ENCODE measurements at regions not wholly inside any gene's neighbourhood (a gene's known extent, or its start where the extent isn't known, plus 50 kb on each side); places are given as distances from the start of the nearest gene placed in this dataset.
"Not testable (repeated sequence)": the region's sequence is repeated elsewhere in the genome, so short reads cannot be mapped to it uniquely, and the experiment has no call there.

DNA sequence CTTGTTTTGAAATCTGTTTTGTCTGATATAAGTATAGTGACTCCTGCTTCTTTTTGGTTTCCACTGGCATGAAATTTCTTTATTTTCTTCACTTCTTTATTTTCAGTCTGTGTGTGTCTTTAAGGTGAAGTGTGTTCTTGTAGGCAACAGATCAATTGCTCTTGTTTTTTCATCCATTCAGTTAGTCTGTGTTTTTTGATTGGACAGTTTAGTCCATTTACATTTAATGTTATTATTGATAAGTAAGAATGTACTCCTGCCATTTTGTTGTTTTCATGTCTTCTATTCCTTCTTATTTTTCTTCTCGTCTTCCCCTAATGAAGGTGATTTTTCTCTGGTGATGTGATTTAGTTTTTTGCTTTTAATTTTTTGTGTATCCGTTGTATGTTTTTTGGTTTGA is 487.7 kb upstream of the PBX1 start:
- H3K4me3 ChIP-seq (ENCODE audit: low read depth, low read length), result no peak overlapping the region
- no peak overlapping the region for H3K27ac ChIP-seq (ENCODE audit: low read depth)
- no peaks in the 10 kb centered on the region for H3K4me1 ChIP-seq (ENCODE audit: insufficient read depth)
- no peaks in the 10 kb centered on the region for H3K36me3 ChIP-seq (ENCODE audit: insufficient read depth)
- DNase-seq (ENCODE audit: extremely low spot score), result no peak
- WGBS, result 96% methylated on average over 2 of the region's 2 CpGs

DNA sequence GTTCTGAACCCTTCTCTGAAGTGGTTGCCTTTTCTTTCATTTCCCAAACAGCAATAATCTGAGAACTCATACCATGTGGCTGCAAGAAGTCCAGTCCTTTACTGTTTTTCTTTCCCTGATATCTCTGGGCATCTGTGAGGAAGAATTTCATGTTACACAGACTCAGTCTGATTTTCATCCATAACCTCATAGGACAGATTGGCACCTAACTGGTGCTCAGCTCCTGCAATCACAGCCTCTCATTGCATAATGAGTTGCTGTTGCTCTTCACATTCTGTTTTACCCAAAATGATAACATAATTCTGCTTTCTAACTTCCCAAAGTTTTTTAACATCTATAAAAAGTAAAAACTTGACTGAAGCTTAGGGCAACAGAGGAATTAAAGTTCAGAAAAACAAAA is 472.2 kb upstream of the PBX1 start:
- DNase-seq (ENCODE audit: extremely low spot score), result no peak
- no peaks in the 10 kb centered on the region for H3K36me3 ChIP-seq (ENCODE audit: insufficient read depth)
- no peaks in the 10 kb centered on the region for H3K4me1 ChIP-seq (ENCODE audit: insufficient read depth)

DNA sequence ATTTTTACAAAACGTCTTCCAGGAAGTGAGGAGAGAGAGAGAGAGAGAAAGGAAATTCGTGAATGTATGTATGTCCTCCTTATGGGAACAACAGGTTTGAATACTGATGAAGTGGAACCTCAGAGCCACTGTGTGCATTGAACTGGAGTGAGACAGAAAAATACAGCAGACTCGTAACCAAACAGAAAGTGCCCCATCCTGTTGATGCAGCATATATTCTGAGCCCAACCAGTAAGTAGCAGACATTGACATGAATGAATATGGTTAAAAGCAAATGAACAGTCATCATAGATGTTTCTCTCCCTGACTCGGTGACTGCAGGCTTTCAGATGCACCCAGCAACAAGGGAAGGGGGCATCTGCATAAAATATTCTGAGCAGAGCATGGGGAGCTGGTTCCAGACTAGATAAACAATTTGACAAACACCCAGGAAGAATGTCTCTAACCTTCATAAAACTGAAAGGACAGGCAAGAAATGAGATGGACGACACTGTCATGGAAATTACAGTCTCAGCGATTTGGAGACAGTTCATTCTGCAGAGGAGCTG is 471.0 kb upstream of the PBX1 start:
- 54% methylated on average over 6 of the region's 6 CpGs for WGBS

More for the DNA sequence above, 472.2 kb upstream of the PBX1 start:
- Histone ChIP-seq H3K4me3 (ENCODE audit: low read depth, low read length) (no peak overlapping the region), H3K27ac (ENCODE audit: low read depth) (no peak overlapping the region)

DNA sequence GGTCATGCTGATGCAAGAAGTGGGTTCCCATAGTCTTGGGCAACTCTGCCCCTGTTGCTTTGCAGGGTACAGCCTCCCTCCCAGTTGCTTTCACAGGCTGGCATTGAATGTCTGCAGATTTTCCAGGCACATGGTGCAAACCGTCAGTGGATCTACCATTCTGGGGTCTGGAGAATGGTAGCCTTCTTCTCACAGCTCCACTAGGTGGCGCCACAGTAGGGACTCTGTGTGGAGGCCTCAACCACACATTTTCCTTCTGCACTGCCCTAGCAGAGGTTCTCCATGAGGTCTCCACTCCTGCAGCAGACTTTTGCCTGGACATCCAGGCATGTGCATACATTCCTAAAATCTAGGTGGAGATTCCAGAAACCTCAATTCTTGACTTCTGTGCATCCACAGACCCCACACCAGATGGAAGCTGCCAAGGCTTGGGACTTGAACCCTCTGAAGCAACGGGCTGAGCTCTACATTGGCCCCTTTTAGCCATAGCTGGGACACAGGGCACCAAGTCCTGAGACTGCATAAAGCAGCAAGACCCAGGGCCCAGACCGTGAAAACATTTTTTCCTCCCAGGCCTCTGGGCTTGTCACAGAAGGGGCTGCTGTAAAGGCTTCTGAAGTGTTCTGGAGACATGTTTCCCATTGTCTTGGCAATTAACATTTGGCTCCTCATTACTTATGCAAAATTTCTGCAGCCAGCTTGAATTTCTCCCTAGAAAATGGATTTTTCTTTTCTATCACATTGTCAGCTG is 466.2 kb upstream of the PBX1 start:
- 87% methylated on average over 4 of the region's 4 CpGs for WGBS
- Histone ChIP-seq H3K4me1 (ENCODE audit: insufficient read depth) (no peaks in the 10 kb centered on the region), H3K4me3 (ENCODE audit: low read depth, low read length) (no peak overlapping the region), H3K27ac (ENCODE audit: low read depth) (no peak overlapping the region), H3K36me3 (ENCODE audit: insufficient read depth) (no peaks in the 10 kb centered on the region)
- DNase-seq (ENCODE audit: extremely low spot score), result no peak

More for the DNA sequence above, 471.0 kb upstream of the PBX1 start:
- Histone ChIP-seq H3K36me3 (ENCODE audit: insufficient read depth) (no peaks in the 10 kb centered on the region), H3K4me1 (ENCODE audit: insufficient read depth) (no peaks in the 10 kb centered on the region), H3K4me3 (ENCODE audit: low read depth, low read length) (no peak overlapping the region), H3K27ac (ENCODE audit: low read depth) (no peak overlapping the region)
- no peak for DNase-seq (ENCODE audit: extremely low spot score)

DNA sequence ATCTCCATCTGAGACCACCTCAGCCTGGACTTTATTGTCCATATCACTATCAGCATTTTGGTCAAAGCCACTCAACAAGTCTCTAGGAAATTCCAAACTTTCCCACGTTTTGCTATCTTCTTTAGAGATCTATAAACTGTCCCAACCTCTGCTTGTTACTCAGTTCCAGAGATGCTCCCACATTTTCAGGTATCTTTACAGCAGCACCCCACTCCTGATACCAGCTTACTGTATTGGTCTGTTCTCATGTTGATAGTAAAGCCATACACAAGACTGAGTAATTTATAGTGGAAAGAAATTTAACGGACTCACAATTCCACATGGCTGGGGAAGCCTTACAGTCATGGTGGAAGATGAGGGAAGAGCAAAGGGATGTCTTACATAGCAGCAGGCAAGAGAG is 465.4 kb upstream of the PBX1 start:
- no peak overlapping the region for H3K4me3 ChIP-seq (ENCODE audit: low read depth, low read length)
- H3K36me3 ChIP-seq (ENCODE audit: insufficient read depth), result no peaks in the 10 kb centered on the region
- no peak overlapping the region for H3K27ac ChIP-seq (ENCODE audit: low read depth)
- 85% methylated on average over 2 of the region's 2 CpGs for WGBS
- no peaks in the 10 kb centered on the region for H3K4me1 ChIP-seq (ENCODE audit: insufficient read depth)
- DNase-seq (ENCODE audit: extremely low spot score), result no peak

DNA sequence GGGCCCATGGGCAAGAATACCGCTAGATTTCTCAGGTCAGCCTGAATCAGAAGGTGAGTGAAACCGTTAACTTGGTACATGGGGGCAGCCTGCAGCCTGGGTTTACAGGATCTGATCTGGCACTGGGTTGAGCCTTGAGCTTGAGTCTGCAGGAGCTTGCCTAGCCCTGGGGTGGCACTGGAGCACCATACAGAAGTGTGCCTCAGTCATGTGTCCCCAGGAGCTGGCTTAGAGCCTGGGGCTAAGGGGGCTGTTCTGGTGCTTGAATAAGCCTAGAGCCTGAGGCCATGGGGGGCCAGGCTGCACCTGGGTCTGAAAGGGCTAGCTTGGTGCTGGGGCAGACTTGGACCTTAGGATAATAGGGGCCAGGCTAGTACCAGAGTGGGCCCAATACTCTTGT is 457.2 kb upstream of the PBX1 start:
- Histone ChIP-seq H3K27ac (ENCODE audit: low read depth) (no peak overlapping the region), H3K4me1 (ENCODE audit: insufficient read depth) (no peaks in the 10 kb centered on the region), H3K4me3 (ENCODE audit: low read depth, low read length) (no peak overlapping the region), H3K36me3 (ENCODE audit: insufficient read depth) (no peaks in the 10 kb centered on the region)
- WGBS, result 93% methylated on average over 2 of the region's 2 CpGs
- DNase-seq (ENCODE audit: extremely low spot score), result no peak

DNA sequence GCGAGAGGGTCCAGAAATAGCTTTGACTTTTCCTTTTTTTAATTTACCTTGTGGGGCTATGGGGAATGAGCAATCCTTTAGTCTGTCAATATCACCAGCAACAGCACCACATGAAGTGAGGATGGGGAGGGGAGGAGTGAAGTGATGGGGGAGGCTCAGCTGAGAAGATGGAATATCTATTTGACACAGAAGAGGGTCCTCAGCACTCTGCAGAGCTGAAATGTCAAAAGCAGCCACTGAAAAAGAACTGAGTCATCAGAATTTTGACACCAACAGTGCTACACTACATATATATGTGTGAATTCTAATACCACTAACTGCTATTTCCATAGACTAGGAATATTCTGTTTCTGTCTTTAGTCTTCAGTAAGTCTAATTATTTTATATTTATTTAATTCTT is 427.0 kb upstream of the PBX1 start:
- 94% methylated on average over 1 of the region's 1 CpG for WGBS
- H3K36me3 ChIP-seq (ENCODE audit: insufficient read depth), result no peaks in the 10 kb centered on the region
- no peak overlapping the region for H3K4me3 ChIP-seq (ENCODE audit: low read depth, low read length)
- H3K27ac ChIP-seq (ENCODE audit: low read depth), result no peak overlapping the region
- no peak for DNase-seq (ENCODE audit: extremely low spot score)
- no peaks in the 10 kb centered on the region for H3K4me1 ChIP-seq (ENCODE audit: insufficient read depth)

DNA sequence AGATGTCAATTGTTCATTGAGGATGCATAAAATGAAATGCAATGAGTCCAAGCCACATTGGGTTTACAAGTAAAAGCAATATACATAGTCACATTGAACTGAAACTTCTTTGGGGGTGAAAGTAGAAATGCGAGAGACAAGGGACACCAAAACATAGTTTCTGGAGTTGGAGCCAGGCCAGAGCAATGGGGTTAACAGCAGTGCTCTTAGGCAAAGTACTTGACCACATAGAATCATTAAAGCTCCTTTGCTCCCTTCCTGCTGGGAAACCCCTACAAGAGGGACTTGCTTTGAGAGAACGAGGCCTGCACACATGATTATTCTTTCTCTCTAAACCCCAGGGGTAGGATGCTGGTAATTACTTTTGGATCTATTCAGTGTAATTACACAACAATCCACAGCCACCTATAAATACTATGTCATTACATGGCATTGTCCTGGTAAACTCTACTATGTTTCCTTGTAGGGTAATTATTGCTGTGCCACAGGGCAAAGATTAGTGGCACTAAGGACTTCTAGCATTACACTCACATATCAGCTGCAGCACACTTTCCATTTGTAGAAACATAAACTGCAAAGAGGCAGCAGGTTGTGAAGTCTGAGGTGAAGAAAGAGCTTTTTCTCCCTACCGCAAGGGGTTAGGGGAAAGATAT is 421.6 kb upstream of the PBX1 start:
- H3K4me1 ChIP-seq (ENCODE audit: insufficient read depth), result no peaks in the 10 kb centered on the region
- WGBS, result 87% methylated on average over 3 of the region's 3 CpGs
- H3K36me3 ChIP-seq (ENCODE audit: insufficient read depth), result no peaks in the 10 kb centered on the region
- no peak for DNase-seq (ENCODE audit: extremely low spot score)
- no peak overlapping the region for H3K27ac ChIP-seq (ENCODE audit: low read depth)
- no peak overlapping the region for H3K4me3 ChIP-seq (ENCODE audit: low read depth, low read length)

DNA sequence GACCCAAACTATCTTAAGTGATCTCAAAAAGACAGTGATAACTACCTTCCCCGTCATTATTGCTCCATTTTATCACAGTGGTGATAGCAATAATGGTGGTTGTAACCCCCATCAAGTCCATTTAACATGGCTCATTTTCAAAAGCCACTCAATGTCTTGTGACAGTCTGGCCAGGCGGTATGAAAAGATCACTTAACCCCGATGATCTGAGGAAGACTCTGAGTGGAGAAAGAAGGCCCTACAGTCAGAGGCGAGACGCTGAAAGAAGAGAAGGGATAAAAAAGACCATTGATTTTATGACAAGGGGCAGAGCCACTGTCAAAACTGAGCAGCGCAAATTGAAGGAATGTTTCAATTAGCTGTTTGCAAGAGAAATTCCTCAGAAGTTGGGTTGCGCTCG is 417.2 kb upstream of the PBX1 start:
- DNase-seq (ENCODE audit: extremely low spot score), result no peak
- Histone ChIP-seq H3K4me3 (ENCODE audit: low read depth, low read length) (no peak overlapping the region), H3K27ac (ENCODE audit: low read depth) (no peak overlapping the region), H3K36me3 (ENCODE audit: insufficient read depth) (no peaks in the 10 kb centered on the region), H3K4me1 (ENCODE audit: insufficient read depth) (no peaks in the 10 kb centered on the region)
- WGBS, result 68% methylated on average over 8 of the region's 8 CpGs

DNA sequence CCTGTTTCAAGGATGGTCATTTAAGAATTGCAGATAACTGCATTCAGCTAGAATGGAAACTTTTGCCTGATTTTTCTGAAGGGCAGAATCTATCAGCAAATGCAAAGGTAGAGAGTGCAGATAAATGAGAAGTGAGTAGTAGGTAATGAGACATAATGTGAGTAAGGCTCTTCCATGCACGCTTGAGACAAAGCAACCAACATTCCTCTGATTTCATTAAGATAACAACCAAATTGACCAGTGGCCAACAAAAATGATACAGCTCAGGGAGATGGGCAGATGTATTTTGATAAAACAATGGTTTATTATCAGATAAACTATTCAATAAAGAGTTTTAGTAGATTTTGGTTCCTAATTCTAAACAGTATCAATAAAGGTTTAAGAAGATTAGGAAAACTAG is 404.4 kb upstream of the PBX1 start:
- DNase-seq (ENCODE audit: extremely low spot score), result no peak
- H3K27ac ChIP-seq (ENCODE audit: low read depth), result no peak overlapping the region
- H3K36me3 ChIP-seq (ENCODE audit: insufficient read depth), result no peaks in the 10 kb centered on the region
- H3K4me1 ChIP-seq (ENCODE audit: insufficient read depth), result no peaks in the 10 kb centered on the region
- H3K4me3 ChIP-seq (ENCODE audit: low read depth, low read length), result no peak overlapping the region
- 72% methylated on average over 1 of the region's 1 CpG for WGBS

DNA sequence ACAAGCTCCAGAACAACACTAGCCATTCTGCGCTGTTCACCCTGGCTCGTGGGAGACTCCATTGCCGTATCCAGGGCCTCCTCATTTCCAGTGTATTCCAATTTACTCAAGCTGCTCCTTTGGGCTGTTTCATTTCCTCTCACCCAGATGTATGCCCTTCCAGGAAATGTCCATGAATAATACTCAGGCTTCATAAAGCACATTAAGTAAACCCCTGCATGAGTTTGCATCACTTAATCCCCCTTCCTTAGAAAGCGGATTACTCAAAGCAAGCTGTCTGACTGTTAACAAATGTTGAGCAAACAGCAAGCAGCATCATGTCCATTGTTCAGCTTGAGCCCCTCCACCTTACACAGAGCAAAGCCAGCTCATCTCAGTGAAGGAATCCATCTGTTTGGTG is 403.6 kb upstream of the PBX1 start:
- Histone ChIP-seq H3K36me3 (ENCODE audit: insufficient read depth) (no peaks in the 10 kb centered on the region), H3K4me1 (ENCODE audit: insufficient read depth) (no peaks in the 10 kb centered on the region), H3K27ac (ENCODE audit: low read depth) (no peak overlapping the region), H3K4me3 (ENCODE audit: low read depth, low read length) (no peak overlapping the region)
- DNase-seq (ENCODE audit: extremely low spot score), result peak; percentile 10
- WGBS, result 46% methylated on average over 4 of the region's 4 CpGs

DNA sequence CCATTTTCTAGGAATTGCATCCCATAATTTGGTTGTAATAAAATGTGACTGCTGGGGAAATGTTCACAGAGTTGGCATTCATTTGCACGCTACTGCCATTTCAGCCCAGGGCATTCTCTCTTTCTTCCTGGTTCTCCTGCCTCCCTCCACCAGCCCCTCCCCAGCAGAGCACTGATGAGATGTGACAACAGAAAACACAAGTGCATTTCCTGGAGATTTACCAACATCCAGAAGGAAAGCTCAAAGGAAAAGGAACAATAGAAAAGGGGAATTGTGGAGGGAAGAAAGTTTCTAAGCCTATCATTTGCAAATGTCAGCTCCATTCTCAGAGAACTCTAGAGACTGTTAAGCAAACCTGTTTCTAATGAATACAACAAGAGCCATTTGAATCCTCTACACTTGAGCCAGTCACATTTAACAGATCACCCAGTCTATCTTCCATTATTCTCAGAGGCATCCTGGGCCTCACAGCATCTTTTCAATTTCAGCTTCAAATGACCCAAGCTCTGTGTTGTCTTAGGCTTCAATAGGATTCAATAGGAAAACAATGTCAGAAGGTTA is 395.6 kb upstream of the PBX1 start:
- Histone ChIP-seq H3K36me3 (ENCODE audit: insufficient read depth) (no peaks in the 10 kb centered on the region), H3K27ac (ENCODE audit: low read depth) (no peak overlapping the region), H3K4me1 (ENCODE audit: insufficient read depth) (no peaks in the 10 kb centered on the region), H3K4me3 (ENCODE audit: low read depth, low read length) (no peak overlapping the region)
- DNase-seq (ENCODE audit: extremely low spot score), result no peak
- 90% methylated on average over 1 of the region's 1 CpG for WGBS

DNA sequence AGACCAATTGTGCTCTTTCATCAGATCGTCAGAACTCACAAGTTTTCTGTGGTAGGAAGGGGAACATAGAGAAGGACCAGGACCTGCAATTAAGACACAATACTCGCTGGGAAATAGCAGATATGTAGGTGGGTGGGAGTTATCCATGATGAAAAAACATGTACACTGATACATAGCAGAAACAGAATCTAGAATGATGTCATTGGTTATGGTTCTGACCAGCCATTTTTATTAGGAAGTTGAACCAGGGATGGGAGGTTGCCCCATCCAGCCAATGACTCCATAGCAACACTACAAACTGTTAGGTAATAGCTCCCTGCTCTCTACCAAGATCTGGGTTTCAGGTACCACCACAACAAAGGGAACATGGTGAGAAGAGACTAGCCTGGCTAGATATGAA is 393.5 kb upstream of the PBX1 start:
- Histone ChIP-seq H3K4me1 (ENCODE audit: insufficient read depth) (no peaks in the 10 kb centered on the region), H3K4me3 (ENCODE audit: low read depth, low read length) (no peak overlapping the region), H3K36me3 (ENCODE audit: insufficient read depth) (no peaks in the 10 kb centered on the region), H3K27ac (ENCODE audit: low read depth) (no peak overlapping the region)
- no peak for DNase-seq (ENCODE audit: extremely low spot score)
- WGBS, result 84% methylated on average over 2 of the region's 2 CpGs

DNA sequence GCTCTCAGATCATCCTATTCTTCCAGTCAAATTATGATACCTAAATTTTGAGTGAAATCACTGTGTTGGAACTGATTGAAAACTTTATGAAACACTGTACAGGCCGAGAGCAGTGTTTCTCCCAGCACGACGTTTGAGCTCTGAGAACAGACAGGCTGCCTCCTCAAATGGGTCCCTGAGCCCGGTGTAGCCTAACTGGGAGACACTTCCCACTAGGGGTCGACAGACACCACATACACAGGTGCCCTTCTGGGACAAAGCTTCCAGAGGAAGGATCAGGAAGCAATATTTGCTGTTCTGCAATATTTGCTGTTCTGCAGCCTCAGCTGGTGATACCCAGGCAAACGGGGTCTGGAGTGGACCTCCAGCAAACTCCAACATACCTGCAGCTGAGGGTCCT is 392.5 kb upstream of the PBX1 start:
- 79% methylated on average over 6 of the region's 6 CpGs for WGBS
- not testable (repeated sequence) for H3K36me3 ChIP-seq (ENCODE audit: insufficient read depth); DNase-seq (ENCODE audit: extremely low spot score); H3K4me3 ChIP-seq (ENCODE audit: low read depth, low read length); H3K27ac ChIP-seq (ENCODE audit: low read depth); H3K4me1 ChIP-seq (ENCODE audit: insufficient read depth)
